Spleen (tissue), 11 donors: ENCODE measurements at regions not wholly inside any gene's neighbourhood (a gene's known extent, or its start where the extent isn't known, plus 50 kb on each side); places are given as distances from the start of the nearest gene placed in this dataset.

ENCODE experiments used
- DNase-seq: peaks from one replicate; pipeline ENCODE4 v3.0.0-alpha.2; 2020
- H3K27ac ChIP-seq, 8 donors: fragments of 200-600 bp; sonication (generic) in 7 of 8; 1 replicate in 4 of 8; 2 replicates in 4 of 8; pipeline versions ENCODE4 v1.5.0 to v1.8.0; 2016 to 2021; ENCODE audit warnings: inconsistent platforms in 4 of 8, mild to moderate bottlenecking in 4 of 8, moderate library complexity in 1 of 8
- H3K27me3 ChIP-seq, 7 donors: fragments of 200-600 bp; sonication (generic) in 6 of 7; replicated peaks in 1 of 7; 1 replicate in 4 of 7; 2 replicates in 3 of 7; pipeline versions ENCODE4 v1.5.0 to v1.8.0; 2016 to 2021; ENCODE audit warnings: inconsistent platforms in 3 of 7, mild to moderate bottlenecking in 1 of 7
- H3K36me3 ChIP-seq, 6 donors: fragments of 200-600 bp; sonication (generic) in 5 of 6; 1 replicate in 4 of 6; 2 replicates in 2 of 6; pipeline versions ENCODE4 v1.5.0 to v1.8.0; 2016 to 2021; ENCODE audit warnings: inconsistent platforms in 2 of 6
- H3K4me1 ChIP-seq, 6 donors: fragments of 200-600 bp; sonication (generic) in 5 of 6; 1 replicate in 3 of 6; 2 replicates in 3 of 6; pipeline versions ENCODE4 v1.5.0 to v1.8.0; 2016 to 2021; ENCODE audit warnings: inconsistent platforms in 3 of 6
- H3K4me3 ChIP-seq, 8 donors: fragments of 200-600 bp; sonication (generic) in 7 of 8; 1 replicate in 4 of 8; 2 replicates in 4 of 8; pipeline versions ENCODE4 v1.5.0 to v1.8.0; 2016 to 2021; ENCODE audit warnings: inconsistent platforms in 4 of 8, mild to moderate bottlenecking in 4 of 8, moderate library complexity in 2 of 8
- H3K9me3 ChIP-seq, 8 donors: fragments of 200-600 bp; sonication (generic) in 7 of 8; 1 replicate in 4 of 8; 2 replicates in 4 of 8; pipeline versions ENCODE4 v1.5.0 to v1.8.0; 2016 to 2021; ENCODE audit warnings: inconsistent platforms in 4 of 8
- CTCF ChIP-seq, 11 experiments: fragments of 200-600 bp in 7 of 11; fragments of 450-650 bp in 4 of 11; sonication (generic) in 4 of 11; IDR thresholded peaks in 8 of 11; conservative IDR thresholded peaks in 3 of 11; 1 replicate in 7 of 11; 2 replicates in 4 of 11; pipeline versions ENCODE4 v1.4.0 to v1.8.0; 2016 to 2021; ENCODE audit warnings: antibody characterized with exemption in 11 of 11, inconsistent platforms in 4 of 11, mild to moderate bottlenecking in 1 of 11
- POLR2A ChIP-seq, 3 donors: fragments of 450-650 bp; IDR thresholded peaks; one replicate each; pipeline ENCODE4 v1.5.1; 2017; ENCODE audit warnings: antibody characterized with exemption in 3 of 3, mild to moderate bottlenecking in 1 of 3
- POLR2AphosphoS5 ChIP-seq, 3 donors: sonication (generic); formaldehyde crosslinking; IDR thresholded peaks; one replicate each; pipeline ENCODE4 v1.5.1; 2017; ENCODE audit warnings: antibody characterized with exemption in 3 of 3
- WGBS, 5 donors: extraction: QIAGEN DNeasy Blood & Tissue Kit in 3 of 5; methylation state at CpG; one replicate each; pipeline versions ENCODE4 v1.1.5 to v1.1.7; 2013 to 2018; 5-methylcytosine and 5-hydroxymethylcytosine counted together
- intact Hi-C: fragments of 100-400 bp; cut with DNase I; formaldehyde crosslinking; loops from one replicate; pipeline ENCODE4 v1.15.0; 2023; ENCODE audit warnings: low total_unique reads
- donor health status: healthy with polysubstance abuse.
- donor health status: DM: no; HTN: no; CAD: no; lungs with moderate emphysema.
- donor health status: DM: no; HTN: no; CAD: no.
- donor health status: Bipolar disorder and iron deficiency.
- donor health status: healthy.
- donor health status: DM: no; HTN: no; CAD: no.
- donor health status: DM: yes; HTN: yes; CAD: no.

DNA sequence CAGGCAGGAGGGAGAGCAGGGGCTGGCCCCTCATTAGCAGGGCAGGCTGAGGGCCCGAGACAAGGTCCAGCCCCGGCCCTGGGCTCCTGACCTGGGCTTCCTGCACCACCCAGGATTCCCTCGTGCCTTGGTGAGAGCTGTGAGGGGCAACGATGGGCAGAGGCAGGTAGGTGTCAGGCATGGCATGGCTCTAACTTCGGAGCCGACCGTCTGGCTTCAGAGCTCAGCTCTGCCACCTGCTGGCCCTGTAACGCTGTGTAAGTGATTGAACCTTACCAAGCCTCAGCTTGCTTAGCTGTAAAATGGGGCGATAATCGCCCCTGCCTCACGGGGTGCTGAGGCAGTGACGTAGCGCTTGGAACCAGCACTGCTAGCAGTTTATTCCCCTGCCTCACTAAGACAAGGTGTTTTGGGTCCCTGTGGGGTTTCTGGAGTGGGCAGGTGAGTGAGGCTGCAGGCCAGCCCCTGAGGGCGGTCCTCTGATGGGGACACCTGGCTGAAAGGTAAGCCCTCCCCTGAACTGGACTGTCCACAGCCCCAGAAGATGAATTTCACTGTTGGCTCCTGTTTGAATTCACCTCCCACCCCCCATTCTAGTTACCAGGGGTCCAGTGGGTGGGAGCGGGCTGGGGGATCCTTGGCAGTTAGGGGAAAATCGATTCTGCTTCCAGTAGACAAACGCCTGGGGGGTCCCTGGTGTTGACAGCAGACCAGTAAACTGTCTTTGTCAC, 184.8 kb upstream of the GSE1 start:
- H3K4me1 ChIP-seq, result no peaks in the 10 kb centered on the region
- peaks cover 0 to 10% (median 0%) of the 10 kb centered on the region in 7 donors for H3K27me3 ChIP-seq
- intact Hi-C loops, result no loop called here
- H3K9me3 ChIP-seq, result no peaks in the 10 kb centered on the region
- H3K27ac ChIP-seq, result no peak overlapping the region
- H3K4me3 ChIP-seq, result no peak overlapping the region
- DNase-seq, result peak; percentile 85
- H3K36me3 ChIP-seq, result no peaks in the 10 kb centered on the region
- WGBS, 5 donors, result 53 to 65% (median 57%) methylated on average over 13 to 17 of the region's 17 CpGs
- no peak for TF ChIP-seq POLR2AphosphoS5 (IDR thresholded peaks at IDR 0.05)
- no peak for TF ChIP-seq POLR2A (IDR thresholded peaks at IDR 0.05)
- peak in 9 of 11 experiments; percentile 37 to 72 (median 56) for TF ChIP-seq CTCF (IDR thresholded peaks at IDR 0.05 in 8 of 11, conservative IDR thresholded peaks at IDR 0.05 in 3 of 11)

- intact Hi-C loops, result no loop called here
- Histone ChIP-seq H3K4me3 (no peak overlapping the region), H3K36me3 (no peaks in the 10 kb centered on the region), H3K9me3 (no peaks in the 10 kb centered on the region), H3K4me1 (no peaks in the 10 kb centered on the region), H3K27ac (no peak overlapping the region), H3K27me3 (peaks cover 0 to 10% (median 0%) of the 10 kb centered on the region in 7 donors)
- peak; percentile 68 for DNase-seq
- TF ChIP-seq POLR2AphosphoS5 (IDR thresholded peaks at IDR 0.05) (no peak), POLR2A (IDR thresholded peaks at IDR 0.05) (no peak), CTCF (IDR thresholded peaks at IDR 0.05 in 8 of 11, conservative IDR thresholded peaks at IDR 0.05 in 3 of 11) (no peak)
- WGBS, 5 donors, result 80 to 95% (median 90%) methylated on average over 22 to 25 of the region's 25 CpGs
Measured at GRCh38 chr16:85428899-85429775, 184.0 kb upstream of the GSE1 start.

DNA sequence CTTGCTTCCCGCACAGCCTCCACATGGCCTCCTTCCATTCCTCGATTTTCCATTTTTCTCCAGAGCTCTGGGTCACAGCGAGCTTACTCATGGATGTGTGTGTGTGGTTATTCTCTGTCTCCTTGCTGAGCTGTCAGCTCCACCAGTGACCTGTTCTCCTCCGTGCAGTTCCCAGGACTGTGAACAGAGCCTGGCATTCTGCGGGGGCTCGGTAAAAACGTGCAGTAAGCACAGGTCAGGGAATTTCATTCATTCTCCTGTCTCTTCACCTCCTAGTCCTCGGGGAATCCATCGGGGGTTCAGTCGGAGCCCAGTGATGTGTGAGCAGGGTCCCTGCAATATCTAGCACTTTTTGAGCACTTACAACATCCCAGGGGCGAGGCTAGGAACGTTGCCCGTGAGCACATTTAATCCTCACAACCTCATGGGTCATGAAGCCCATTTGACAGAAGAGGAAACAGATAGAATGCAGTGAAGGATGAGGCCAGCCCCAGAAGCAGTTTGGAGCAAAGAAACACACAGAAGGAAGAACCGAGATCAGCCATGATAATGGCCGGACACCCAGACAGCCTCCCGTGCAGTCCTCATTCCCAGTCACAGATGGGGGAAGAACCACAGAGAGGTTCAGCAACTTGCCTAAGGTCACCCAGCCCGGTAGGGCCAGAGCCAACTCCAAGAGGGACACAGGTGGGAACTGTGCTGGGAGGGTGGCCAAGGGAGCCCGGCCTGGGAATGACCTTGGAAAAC, 183.2 kb upstream of the GSE1 start:
- Histone ChIP-seq H3K4me1 (no peaks in the 10 kb centered on the region), H3K36me3 (no peaks in the 10 kb centered on the region), H3K4me3 (no peak overlapping the region), H3K27ac (no peak overlapping the region), H3K27me3 (peaks cover 0 to 10% (median 0%) of the 10 kb centered on the region in 7 donors), H3K9me3 (no peaks in the 10 kb centered on the region)
- intact Hi-C loops, result no loop called here
- DNase-seq, result peak; percentile 49
- no peak for TF ChIP-seq POLR2A (IDR thresholded peaks at IDR 0.05)
- no peak for TF ChIP-seq POLR2AphosphoS5 (IDR thresholded peaks at IDR 0.05)
- no peak for TF ChIP-seq CTCF (IDR thresholded peaks at IDR 0.05 in 8 of 11, conservative IDR thresholded peaks at IDR 0.05 in 3 of 11)
- 82 to 85% (median 83%) methylated on average over 18 of the region's 18 CpGs for WGBS, 5 donors
